ENCODE measurements at regions not wholly inside any gene's neighbourhood (a gene's known extent, or its start where the extent isn't known, plus 50 kb on each side); places are given as distances from the start of the nearest gene placed in this dataset.

- Histone ChIP-seq H3K18ac (ENCODE audit: low read length) (no peak overlapping the region), H2BK5ac (ENCODE audit: low read depth, low read length, poor library complexity) (no peak overlapping the region), H3K23ac (ENCODE audit: low read length) (no peak overlapping the region), H2AFZ (ENCODE audit: insufficient read depth, low read length, poor library complexity) (no peak overlapping the region), H2AK5ac (ENCODE audit: low read length) (no peak overlapping the region), H3K4me1 (ENCODE audit: control insufficient read depth in 1 of 2, insufficient read depth in 2 of 2, low read length in 2 of 2) (peaks cover 0 to 2% of the 10 kb centered on the region in 2 experiments), H3K14ac (ENCODE audit: low read length) (no peak overlapping the region), H4K8ac (ENCODE audit: low read depth, low read length) (no peak overlapping the region), H2BK120ac (ENCODE audit: insufficient read depth, low read length, poor library complexity) (no peak overlapping the region), H4K12ac (ENCODE audit: low read depth, low read length) (no peak overlapping the region), H3K27ac (ENCODE audit: low read depth, low read length) (no peak overlapping the region), H3K9me3 (ENCODE audit: insufficient read depth, low read depth, low read length) (no peaks in the 10 kb centered on the region), H3K4me3 (ENCODE audit: low read depth, low read length) (no peak overlapping the region), H3K4ac (ENCODE audit: low read depth, low read length) (no peak overlapping the region), H3K4me2 (ENCODE audit: low read length) (no peak overlapping the region), H3K36me3 (ENCODE audit: control insufficient read depth in 1 of 2, insufficient read depth in 2 of 2, low read length in 2 of 2) (no peaks in the 10 kb centered on the region), H3K79me1 (ENCODE audit: low read length) (no peaks in the 10 kb centered on the region), H4K91ac (ENCODE audit: low read depth, low read length) (no peak overlapping the region), H3K79me2 (ENCODE audit: control insufficient read depth, insufficient read depth, low read length, poor library complexity) (no peaks in the 10 kb centered on the region), H3K9ac (ENCODE audit: low read length) (no peak overlapping the region), H3K27me3 (ENCODE audit: insufficient read depth, low read length) (no peaks in the 10 kb centered on the region), H2BK12ac (ENCODE audit: low read length) (no peak overlapping the region)
- no CpG with 5 or more reads among the region's 2 CpGs for WGBS (ENCODE audit: extremely low coverage, insufficient coverage, insufficient read length)
- DNase-seq, result no peak
Measured at GRCh38 chr5:88094906-88095496, 173.6 kb downstream of the TMEM161B start.

DNA sequence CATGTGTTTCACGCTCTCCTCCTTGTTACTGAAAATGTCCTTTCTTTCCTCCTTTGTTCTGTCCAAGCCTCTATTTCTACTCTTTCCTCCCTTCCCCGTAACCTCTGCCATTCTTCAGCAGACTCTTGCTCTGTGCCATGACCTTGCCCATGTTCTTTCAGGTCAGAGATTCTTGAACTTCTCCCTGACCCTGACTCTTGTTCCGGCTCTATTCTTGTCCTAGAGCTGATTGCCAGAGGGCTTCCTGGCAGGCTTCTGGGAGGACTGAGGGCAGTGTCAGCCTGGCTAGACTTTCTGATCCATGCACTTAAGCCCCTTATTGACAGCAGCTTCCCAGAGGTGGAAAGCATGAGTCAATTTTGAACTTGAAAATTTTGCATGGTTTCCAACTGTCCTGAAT is 174.2 kb downstream of the TMEM161B start:
- no peak overlapping the region for H2BK120ac ChIP-seq (ENCODE audit: insufficient read depth, low read length, poor library complexity)
- H2AK5ac ChIP-seq (ENCODE audit: low read length), result no peak overlapping the region
- no CpG with 5 or more reads among the region's 3 CpGs for WGBS (ENCODE audit: extremely low coverage, insufficient coverage, insufficient read length)
- H3K4me3 ChIP-seq (ENCODE audit: low read depth, low read length), result no peak overlapping the region
- H3K79me2 ChIP-seq (ENCODE audit: control insufficient read depth, insufficient read depth, low read length, poor library complexity), result no peaks in the 10 kb centered on the region
- no peak overlapping the region for H3K18ac ChIP-seq (ENCODE audit: low read length)
- no peak overlapping the region for H2BK12ac ChIP-seq (ENCODE audit: low read length)
- H3K9ac ChIP-seq (ENCODE audit: low read length), result no peak overlapping the region
- H3K79me1 ChIP-seq (ENCODE audit: low read length), result no peaks in the 10 kb centered on the region
- no peak overlapping the region for H2BK5ac ChIP-seq (ENCODE audit: low read depth, low read length, poor library complexity)
- DNase-seq, result no peak
- H3K23ac ChIP-seq (ENCODE audit: low read length), result no peak overlapping the region
- no peaks in the 10 kb centered on the region for H3K36me3 ChIP-seq (ENCODE audit: control insufficient read depth in 1 of 2, insufficient read depth in 2 of 2, low read length in 2 of 2)
- H3K27me3 ChIP-seq (ENCODE audit: insufficient read depth, low read length), result no peaks in the 10 kb centered on the region
- H3K4ac ChIP-seq (ENCODE audit: low read depth, low read length), result no peak overlapping the region
- no peak overlapping the region for H4K91ac ChIP-seq (ENCODE audit: low read depth, low read length)
- H3K14ac ChIP-seq (ENCODE audit: low read length), result no peak overlapping the region
- no peaks in the 10 kb centered on the region for H3K9me3 ChIP-seq (ENCODE audit: insufficient read depth, low read depth, low read length)
- H3K4me2 ChIP-seq (ENCODE audit: low read length), result no peak overlapping the region
- H2AFZ ChIP-seq (ENCODE audit: insufficient read depth, low read length, poor library complexity), result no peak overlapping the region
- H3K27ac ChIP-seq (ENCODE audit: low read depth, low read length), result no peak overlapping the region
- H4K12ac ChIP-seq (ENCODE audit: low read depth, low read length), result no peak overlapping the region
- peaks cover 2 to 6% of the 10 kb centered on the region in 2 experiments for H3K4me1 ChIP-seq (ENCODE audit: control insufficient read depth in 1 of 2, insufficient read depth in 2 of 2, low read length in 2 of 2)
- H4K8ac ChIP-seq (ENCODE audit: low read depth, low read length), result no peak overlapping the region

- no peak overlapping the region for H2AFZ ChIP-seq (ENCODE audit: insufficient read depth, low read length, poor library complexity)
- DNase-seq, result no peak
- no peaks in the 10 kb centered on the region for H3K79me2 ChIP-seq (ENCODE audit: control insufficient read depth, insufficient read depth, low read length, poor library complexity)
- H3K18ac ChIP-seq (ENCODE audit: low read length), result no peak overlapping the region
- H3K79me1 ChIP-seq (ENCODE audit: low read length), result no peaks in the 10 kb centered on the region
- no CpG with 5 or more reads among the region's 3 CpGs for WGBS (ENCODE audit: extremely low coverage, insufficient coverage, insufficient read length)
- H2BK5ac ChIP-seq (ENCODE audit: low read depth, low read length, poor library complexity), result no peak overlapping the region
- no peak overlapping the region for H3K4ac ChIP-seq (ENCODE audit: low read depth, low read length)
- no peak overlapping the region for H3K4me2 ChIP-seq (ENCODE audit: low read length)
- no peak overlapping the region for H4K12ac ChIP-seq (ENCODE audit: low read depth, low read length)
- H4K91ac ChIP-seq (ENCODE audit: low read depth, low read length), result no peak overlapping the region
- no peak overlapping the region for H3K9ac ChIP-seq (ENCODE audit: low read length)
- no peak overlapping the region for H3K4me3 ChIP-seq (ENCODE audit: low read depth, low read length)
- no peaks in the 10 kb centered on the region for H3K36me3 ChIP-seq (ENCODE audit: control insufficient read depth in 1 of 2, insufficient read depth in 2 of 2, low read length in 2 of 2)
- H3K4me1 ChIP-seq (ENCODE audit: control insufficient read depth in 1 of 2, insufficient read depth in 2 of 2, low read length in 2 of 2), result peaks cover 2 to 6% of the 10 kb centered on the region in 2 experiments
- no peaks in the 10 kb centered on the region for H3K9me3 ChIP-seq (ENCODE audit: insufficient read depth, low read depth, low read length)
- H3K27me3 ChIP-seq (ENCODE audit: insufficient read depth, low read length), result no peaks in the 10 kb centered on the region
- no peak overlapping the region for H3K23ac ChIP-seq (ENCODE audit: low read length)
- H2AK5ac ChIP-seq (ENCODE audit: low read length), result no peak overlapping the region
- H3K27ac ChIP-seq (ENCODE audit: low read depth, low read length), result no peak overlapping the region
- H2BK120ac ChIP-seq (ENCODE audit: insufficient read depth, low read length, poor library complexity), result no peak overlapping the region
- H2BK12ac ChIP-seq (ENCODE audit: low read length), result no peak overlapping the region
- H4K8ac ChIP-seq (ENCODE audit: low read depth, low read length), result no peak overlapping the region
- no peak overlapping the region for H3K14ac ChIP-seq (ENCODE audit: low read length)
Measured at GRCh38 chr5:88093765-88094164, 174.9 kb downstream of the TMEM161B start.

GRCh38 chr5:88092958-88093605 is 175.6 kb downstream of the TMEM161B start:
- H2BK120ac ChIP-seq (ENCODE audit: insufficient read depth, low read length, poor library complexity), result no peak overlapping the region
- no peaks in the 10 kb centered on the region for H3K9me3 ChIP-seq (ENCODE audit: insufficient read depth, low read depth, low read length)
- WGBS (ENCODE audit: extremely low coverage, insufficient coverage, insufficient read length), result no CpG with 5 or more reads among the region's 4 CpGs
- H4K8ac ChIP-seq (ENCODE audit: low read depth, low read length), result no peak overlapping the region
- peaks cover 2 to 6% of the 10 kb centered on the region in 2 experiments for H3K4me1 ChIP-seq (ENCODE audit: control insufficient read depth in 1 of 2, insufficient read depth in 2 of 2, low read length in 2 of 2)
- H2BK12ac ChIP-seq (ENCODE audit: low read length), result no peak overlapping the region
- H3K79me2 ChIP-seq (ENCODE audit: control insufficient read depth, insufficient read depth, low read length, poor library complexity), result no peaks in the 10 kb centered on the region
- H3K36me3 ChIP-seq (ENCODE audit: control insufficient read depth in 1 of 2, insufficient read depth in 2 of 2, low read length in 2 of 2), result no peaks in the 10 kb centered on the region
- no peak overlapping the region for H2BK5ac ChIP-seq (ENCODE audit: low read depth, low read length, poor library complexity)
- H3K18ac ChIP-seq (ENCODE audit: low read length), result no peak overlapping the region
- no peak overlapping the region for H3K27ac ChIP-seq (ENCODE audit: low read depth, low read length)
- no peak overlapping the region for H3K4ac ChIP-seq (ENCODE audit: low read depth, low read length)
- no peak overlapping the region for H3K23ac ChIP-seq (ENCODE audit: low read length)
- DNase-seq, result no peak
- no peak overlapping the region for H4K91ac ChIP-seq (ENCODE audit: low read depth, low read length)
- H3K4me3 ChIP-seq (ENCODE audit: low read depth, low read length), result no peak overlapping the region
- no peak overlapping the region for H4K12ac ChIP-seq (ENCODE audit: low read depth, low read length)
- no peak overlapping the region for H3K4me2 ChIP-seq (ENCODE audit: low read length)
- no peaks in the 10 kb centered on the region for H3K27me3 ChIP-seq (ENCODE audit: insufficient read depth, low read length)
- no peak overlapping the region for H2AK5ac ChIP-seq (ENCODE audit: low read length)
- no peak overlapping the region for H2AFZ ChIP-seq (ENCODE audit: insufficient read depth, low read length, poor library complexity)
- H3K9ac ChIP-seq (ENCODE audit: low read length), result no peak overlapping the region
- H3K79me1 ChIP-seq (ENCODE audit: low read length), result no peaks in the 10 kb centered on the region
- H3K14ac ChIP-seq (ENCODE audit: low read length), result no peak overlapping the region

Measured in trophoblast cell (in vitro differentiated cells and primary cell).